K562 (cell line): ENCODE measurements at regions not wholly inside any gene's neighbourhood (a gene's known extent, or its start where the extent isn't known, plus 50 kb on each side); places are given as distances from the start of the nearest gene placed in this dataset.

Experiments
- ATAC-seq: fragments of 200-7000 bp; cut with Tn5 transposase; 3 replicates; pipeline ENCODE4 v1.9.1; 2020; ENCODE audit warnings: moderate library complexity
- BruUV-seq: library from RNA; stranded (reverse); fragments of 400-500 nt; replicated peaks from 2 replicates; lab custom pipeline; 2021; lab: Mats Ljungman, UMichigan
- CTCF ChIA-PET: fragments of 300-600 bp; formaldehyde crosslinking; extraction: SDS; loops from one replicate; lab custom pipeline; 2021; ENCODE audit warnings: low intra/inter-chr PET ratio; lab: Yijun Ruan, JAX
- POLR2A ChIA-PET: fragments of 300-600, 350-650 bp; sonication (Branson Sonifier 250); formaldehyde crosslinking; extraction: SDS; loops from one replicate; lab custom pipeline; 2021; ENCODE audit warnings: antibody characterized with exemption, inconsistent platforms; lab: Yijun Ruan, JAX
- DNase-seq, 4 experiments: peaks; one replicate each; pipeline versions ENCODE4 v3.0.0 to v3.0.0-alpha.2; 2011 to 2018; ENCODE audit warnings: low spot score in 3 of 4, mixed read lengths in 3 of 4; ENCODE audit errors: extremely low read depth in 1 of 4
- FAIRE-seq: peaks from 2 replicates; lab custom pipeline; 2011; peaks lifted over from hg19 to GRCh38; lab: Jason Lieb, UNC
- H2AFZ ChIP-seq: 2 replicates; pipeline ENCODE4 v1.6.0; 2011; ENCODE audit warnings: low read depth, low read length, control low read depth, inconsistent platforms
- H3K27ac ChIP-seq: fragments of 200-600 bp; 3 replicates; pipeline ENCODE4 v1.8.0; 2011; ENCODE audit warnings: low read depth, mild to moderate bottlenecking, control low read depth, inconsistent platforms, low read length, moderate library complexity, mixed read lengths; ENCODE audit errors: extremely low read depth
- H3K27me3 ChIP-seq, 2 experiments: fragments of 300-600 bp in 1 of 2; 2 replicates in 1 of 2; 3 replicates in 1 of 2; pipeline versions ENCODE4 v1.6.0 to v1.8.0; 2011; ENCODE audit warnings: inconsistent platforms in 2 of 2, low read length in 2 of 2, mild to moderate bottlenecking in 1 of 2, mixed read lengths in 1 of 2, moderate library complexity in 1 of 2; ENCODE audit not compliant: control insufficient read depth in 2 of 2, insufficient read depth in 2 of 2
- H3K36me3 ChIP-seq: fragments of 300-600 bp; 3 replicates; pipeline ENCODE4 v1.8.0; 2011; ENCODE audit warnings: mild to moderate bottlenecking, low read length, inconsistent platforms; ENCODE audit not compliant: control insufficient read depth, insufficient read depth
- H3K4me1 ChIP-seq, 2 experiments: fragments of 200-600 bp in 1 of 2; replicated peaks in 1 of 2; 2 replicates in 1 of 2; 3 replicates in 1 of 2; pipeline versions ENCODE4 v1.5.1 to v1.8.0; 2011; ENCODE audit warnings: inconsistent platforms in 2 of 2, low read length in 2 of 2, mild to moderate bottlenecking in 1 of 2, mixed read lengths in 1 of 2, moderate library complexity in 1 of 2; ENCODE audit not compliant: control insufficient read depth in 2 of 2, insufficient read depth in 2 of 2
- H3K4me2 ChIP-seq: 2 replicates; pipeline ENCODE4 v1.6.1; 2011; ENCODE audit warnings: low read length, control low read depth, inconsistent platforms, mixed read lengths; ENCODE audit not compliant: insufficient read depth
- H3K4me3 ChIP-seq: fragments of 200-600 bp; sonication (generic), shearing (Covaris generic); 2 replicates; pipeline ENCODE4 v1.5.1; 2016; ENCODE audit warnings: control low read depth, inconsistent platforms
- H3K79me2 ChIP-seq: fragments of 200-600 bp; 3 replicates; pipeline ENCODE4 v1.8.0; 2011; ENCODE audit warnings: low read length, inconsistent platforms; ENCODE audit not compliant: control insufficient read depth, insufficient read depth
- H3K9ac ChIP-seq, 2 experiments: 2 replicates each; pipeline versions ENCODE4 v1.6.0 to v1.6.1; 2011; ENCODE audit warnings: low read depth in 2 of 2, low read length in 2 of 2, control low read depth in 1 of 2, inconsistent platforms in 1 of 2, mild to moderate bottlenecking in 1 of 2, mixed read lengths in 1 of 2; ENCODE audit not compliant: insufficient read depth in 1 of 2
- H3K9me1 ChIP-seq: one replicate; pipeline ENCODE4 v1.6.0; 2011; ENCODE audit warnings: inconsistent platforms, mild to moderate bottlenecking, low read length, moderate library complexity; ENCODE audit not compliant: control insufficient read depth, insufficient read depth
- H3K9me3 ChIP-seq: replicated peaks from 2 replicates; pipeline ENCODE4 v1.5.1; 2011; ENCODE audit warnings: low read depth, low read length, inconsistent platforms; ENCODE audit not compliant: control insufficient read depth, insufficient read depth
- H4K20me1 ChIP-seq: replicated peaks from 2 replicates; pipeline ENCODE4 v1.6.1; 2011; ENCODE audit warnings: low read length, inconsistent platforms, mixed read lengths; ENCODE audit not compliant: control insufficient read depth, insufficient read depth
- RUNX1 ChIP-seq: sonication (generic); IDR thresholded peaks from 2 replicates; pipeline ENCODE4 v1.6.1; 2016; ENCODE audit warnings: antibody characterized with exemption, low read depth
- ZNF785 ChIP-seq: fragments of 250-450 bp; sonication (Bioruptor Pico); IDR thresholded peaks from 2 replicates; pipeline ENCODE4 v1.4.0; 2020; ENCODE audit warnings: mild to moderate bottlenecking
- WGBS: fragments of 100-300 bp; shearing (Covaris generic); methylation state at CpG from one replicate; pipeline ENCODE4 v1.1.6; 2016; ENCODE audit warnings: low coverage, mixed read lengths; ENCODE audit not compliant: insufficient coverage; ENCODE audit errors: missing lambda C conversion rate; 5-methylcytosine and 5-hydroxymethylcytosine counted together
- in situ Hi-C: fragments of 300-500 bp; cut with MboI; formaldehyde crosslinking; loops from 4 replicates; pipeline ENCODE4 v1.15.0; 2018; ENCODE audit warnings: inconsistent platforms, mixed read lengths
- intact Hi-C: fragments of 100-400 bp; cut with micrococcal nuclease; formaldehyde crosslinking; loops from 2 replicates; pipeline ENCODE4 v1.14.2; 2022
- TF ChIP-seq, protein P1 (sequence below), 2 experiments: fragments of 450-650 bp; IDR thresholded peaks; 2 replicates each; pipeline ENCODE4 v1.6.1; 2016; ENCODE audit warnings: mild to moderate bottlenecking in 2 of 2, borderline replicate concordance in 1 of 2, low read depth in 1 of 2, moderate library complexity in 1 of 2
- TF ChIP-seq, protein P2 (sequence below), 3 experiments: fragments of 200-800 bp in 1 of 3; fragments of 250-450 bp in 1 of 3; fragments of 450-650 bp in 1 of 3; sonication (Bioruptor Pico) in 1 of 3; sonication (Bioruptor generic) in 1 of 3; formaldehyde crosslinking in 1 of 3; IDR thresholded peaks; 2 replicates each; pipeline versions ENCODE4 v1.6.1 to v1.8.0; 2016 to 2022; ENCODE audit warnings: mild to moderate bottlenecking in 2 of 3, missing genetic modification characterization in 2 of 3, missing compliant biosample characterization in 1 of 3, moderate library complexity in 1 of 3

DNA sequence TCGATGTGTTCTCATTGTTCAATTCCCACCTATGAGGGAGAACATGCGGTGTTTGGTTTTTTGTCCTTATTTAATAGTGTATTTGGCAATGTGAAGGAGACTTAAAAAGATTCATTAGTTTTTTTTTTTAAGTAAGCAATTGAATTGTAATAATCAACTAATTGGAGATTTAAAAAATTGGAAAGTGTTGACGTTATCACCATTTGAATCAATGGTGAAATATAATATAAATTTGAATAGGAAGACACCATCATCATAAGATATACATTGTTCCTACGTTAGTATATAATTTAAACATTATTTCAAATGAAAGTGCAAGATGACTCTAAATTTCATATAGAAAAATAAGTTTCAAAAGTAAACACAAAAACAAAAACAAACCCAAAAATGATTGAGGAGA, 2858.1 kb upstream of the PCDH20 start:
- DNase-seq (no peak), FAIRE-seq (no peak), ATAC-seq (no peak)
- ChIA-PET POLR2A (no interaction called here), CTCF (no interaction called here)
- 4% methylated on average over 4 of the region's 4 CpGs for WGBS
- Histone ChIP-seq H3K27ac (no peak overlapping the region), H4K20me1 (no peaks in the 10 kb centered on the region), H3K27me3 (no peaks in the 10 kb centered on the region), H3K9me1 (no peaks in the 10 kb centered on the region), H3K4me1 (no peaks in the 10 kb centered on the region), H3K4me3 (no peak overlapping the region), H3K36me3 (no peaks in the 10 kb centered on the region), H3K4me2 (no peak overlapping the region), H3K79me2 (no peaks in the 10 kb centered on the region), H3K9me3 (no peaks in the 10 kb centered on the region), H2AFZ (no peak overlapping the region), H3K9ac (no peak overlapping the region)
- no TSS peak for BruUV-seq
- in situ Hi-C loops (no loop called here), intact Hi-C loops (no loop called here)
- TF ChIP-seq, protein P1, sequence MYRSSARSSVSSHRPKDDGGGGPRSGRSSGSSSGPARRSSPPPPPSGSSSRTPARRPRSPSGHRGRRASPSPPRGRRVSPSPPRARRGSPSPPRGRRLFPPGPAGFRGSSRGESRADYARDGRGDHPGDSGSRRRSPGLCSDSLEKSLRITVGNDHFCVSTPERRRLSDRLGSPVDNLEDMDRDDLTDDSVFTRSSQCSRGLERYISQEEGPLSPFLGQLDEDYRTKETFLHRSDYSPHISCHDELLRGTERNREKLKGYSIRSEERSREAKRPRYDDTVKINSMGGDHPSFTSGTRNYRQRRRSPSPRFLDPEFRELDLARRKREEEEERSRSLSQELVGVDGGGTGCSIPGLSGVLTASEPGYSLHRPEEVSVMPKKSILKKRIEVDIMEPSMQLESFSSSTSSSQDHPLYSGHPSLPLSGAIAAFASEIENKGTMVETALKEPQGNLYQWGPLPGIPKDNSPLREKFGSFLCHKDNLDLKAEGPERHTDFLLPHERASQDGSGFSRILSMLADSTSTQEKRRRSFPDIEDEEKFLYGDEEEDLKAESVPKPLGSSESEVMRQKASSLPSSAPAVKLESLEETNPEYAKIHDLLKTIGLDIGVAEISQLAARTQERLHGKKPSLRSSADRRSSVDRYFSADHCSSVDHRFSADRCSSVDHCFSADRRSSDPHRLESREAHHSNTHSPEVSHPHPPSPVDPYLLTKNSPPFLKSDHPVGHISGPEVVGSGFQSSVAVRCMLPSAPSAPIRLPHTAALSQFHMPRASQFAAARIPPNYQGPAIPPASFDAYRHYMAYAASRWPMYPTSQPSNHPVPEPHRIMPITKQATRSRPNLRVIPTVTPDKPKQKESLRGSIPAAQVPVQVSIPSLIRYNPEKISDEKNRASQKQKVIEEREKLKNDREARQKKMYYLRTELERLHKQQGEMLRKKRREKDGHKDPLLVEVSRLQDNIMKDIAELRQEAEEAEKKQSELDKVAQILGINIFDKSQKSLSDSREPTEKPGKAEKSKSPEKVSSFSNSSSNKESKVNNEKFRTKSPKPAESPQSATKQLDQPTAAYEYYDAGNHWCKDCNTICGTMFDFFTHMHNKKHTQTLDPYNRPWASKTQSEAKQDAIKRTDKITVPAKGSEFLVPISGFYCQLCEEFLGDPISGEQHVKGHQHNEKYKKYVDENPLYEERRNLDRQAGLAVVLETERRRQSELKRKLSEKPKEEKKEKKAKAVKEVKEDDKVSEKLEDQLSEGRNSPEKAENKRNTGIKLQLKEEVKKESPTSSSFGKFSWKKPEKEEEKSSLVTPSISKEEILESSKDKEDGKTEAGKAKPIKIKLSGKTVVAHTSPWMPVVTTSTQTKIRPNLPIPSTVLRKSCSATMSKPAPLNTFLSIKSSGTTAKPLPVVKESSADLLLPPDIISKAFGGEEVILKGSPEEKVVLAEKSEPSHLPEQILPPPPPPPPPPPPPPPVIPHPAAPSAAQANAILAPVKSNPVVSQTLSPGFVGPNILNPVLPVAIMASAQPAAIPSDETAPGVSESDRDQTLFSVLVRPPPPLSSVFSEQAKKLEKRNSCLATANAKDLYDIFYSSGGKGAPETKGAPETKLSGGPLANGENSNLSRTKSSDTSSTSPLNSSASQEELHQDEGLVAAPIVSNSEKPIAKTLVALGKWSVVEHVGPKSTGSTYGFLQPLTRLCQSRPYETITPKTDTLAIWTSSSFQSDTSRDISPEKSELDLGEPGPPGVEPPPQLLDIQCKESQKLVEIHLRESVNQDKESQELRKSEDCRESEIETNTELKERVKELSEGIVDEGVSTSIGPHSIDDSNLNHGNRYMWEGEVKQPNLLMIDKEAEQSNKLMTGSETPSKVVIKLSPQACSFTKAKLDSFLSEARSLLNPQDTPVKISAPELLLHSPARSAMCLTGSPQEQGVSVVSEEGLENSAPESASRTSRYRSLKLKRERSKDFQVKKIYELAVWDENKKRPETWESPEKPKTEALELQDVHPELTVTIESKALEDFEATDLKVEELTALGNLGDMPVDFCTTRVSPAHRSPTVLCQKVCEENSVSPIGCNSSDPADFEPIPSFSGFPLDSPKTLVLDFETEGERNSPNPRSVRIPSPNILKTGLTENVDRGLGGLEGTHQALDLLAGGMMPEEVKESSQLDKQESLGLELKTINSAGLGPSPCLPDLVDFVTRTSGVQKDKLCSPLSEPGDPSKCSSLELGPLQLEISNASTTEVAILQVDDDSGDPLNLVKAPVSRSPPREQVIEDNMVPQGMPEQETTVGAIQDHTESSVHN (IDR thresholded peaks at IDR 0.05; ENCODE audit: borderline replicate concordance in 1 of 2, low read depth in 1 of 2): no peak
- TF ChIP-seq, protein P2, sequence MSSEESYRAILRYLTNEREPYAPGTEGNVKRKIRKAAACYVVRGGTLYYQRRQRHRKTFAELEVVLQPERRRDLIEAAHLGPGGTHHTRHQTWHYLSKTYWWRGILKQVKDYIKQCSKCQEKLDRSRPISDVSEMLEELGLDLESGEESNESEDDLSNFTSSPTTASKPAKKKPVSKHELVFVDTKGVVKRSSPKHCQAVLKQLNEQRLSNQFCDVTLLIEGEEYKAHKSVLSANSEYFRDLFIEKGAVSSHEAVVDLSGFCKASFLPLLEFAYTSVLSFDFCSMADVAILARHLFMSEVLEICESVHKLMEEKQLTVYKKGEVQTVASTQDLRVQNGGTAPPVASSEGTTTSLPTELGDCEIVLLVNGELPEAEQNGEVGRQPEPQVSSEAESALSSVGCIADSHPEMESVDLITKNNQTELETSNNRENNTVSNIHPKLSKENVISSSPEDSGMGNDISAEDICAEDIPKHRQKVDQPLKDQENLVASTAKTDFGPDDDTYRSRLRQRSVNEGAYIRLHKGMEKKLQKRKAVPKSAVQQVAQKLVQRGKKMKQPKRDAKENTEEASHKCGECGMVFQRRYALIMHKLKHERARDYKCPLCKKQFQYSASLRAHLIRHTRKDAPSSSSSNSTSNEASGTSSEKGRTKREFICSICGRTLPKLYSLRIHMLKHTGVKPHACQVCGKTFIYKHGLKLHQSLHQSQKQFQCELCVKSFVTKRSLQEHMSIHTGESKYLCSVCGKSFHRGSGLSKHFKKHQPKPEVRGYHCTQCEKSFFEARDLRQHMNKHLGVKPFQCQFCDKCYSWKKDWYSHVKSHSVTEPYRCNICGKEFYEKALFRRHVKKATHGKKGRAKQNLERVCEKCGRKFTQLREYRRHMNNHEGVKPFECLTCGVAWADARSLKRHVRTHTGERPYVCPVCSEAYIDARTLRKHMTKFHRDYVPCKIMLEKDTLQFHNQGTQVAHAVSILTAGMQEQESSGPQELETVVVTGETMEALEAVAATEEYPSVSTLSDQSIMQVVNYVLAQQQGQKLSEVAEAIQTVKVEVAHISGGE (CRISPR knock-in tag; IDR thresholded peaks at IDR 0.05): no peak
- TF ChIP-seq RUNX1: no peak
- TF ChIP-seq ZNF785 (CRISPR knock-in tag): no peak
